ENCODE measurements at regions not wholly inside any gene's neighbourhood (a gene's known extent, or its start where the extent isn't known, plus 50 kb on each side); places are given as distances from the start of the nearest gene placed in this dataset.

DNA sequence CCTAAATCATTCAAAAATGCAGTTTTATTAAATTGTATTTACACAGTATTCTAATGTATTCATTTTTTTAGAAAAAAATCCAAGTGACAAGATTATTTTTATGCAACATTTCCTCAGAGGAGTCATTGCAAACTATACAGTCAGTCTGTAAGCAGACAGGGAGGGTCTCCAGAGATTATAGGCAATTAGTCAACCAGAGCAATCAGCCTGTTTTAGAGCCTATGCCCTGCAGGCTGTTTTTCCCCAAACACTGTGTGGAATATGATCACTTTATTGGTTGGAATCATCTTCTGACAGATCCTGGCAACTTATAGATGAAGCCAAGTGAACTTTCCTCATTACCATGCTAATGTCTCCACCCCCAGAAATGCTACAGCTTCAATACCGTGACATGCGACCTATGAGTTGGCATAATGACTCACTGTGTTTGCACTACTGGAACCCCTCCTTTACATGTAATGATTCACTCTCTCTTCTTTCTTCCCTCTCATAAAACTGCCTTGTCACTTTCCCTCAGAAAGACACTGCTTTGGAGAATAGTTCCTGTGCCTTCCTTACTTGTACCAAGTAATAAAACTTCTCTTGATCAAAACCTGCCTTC is 577.7 kb upstream of the FTMT start:
- DNase-seq (ENCODE audit: low read depth), result peak; percentile 13
- POLR2A ChIA-PET, result no interaction called here
- no peaks in the 10 kb centered on the region for H3K27me3 ChIP-seq (ENCODE audit: control insufficient read depth, insufficient read depth, low read length)
- TF ChIP-seq, protein P1, sequence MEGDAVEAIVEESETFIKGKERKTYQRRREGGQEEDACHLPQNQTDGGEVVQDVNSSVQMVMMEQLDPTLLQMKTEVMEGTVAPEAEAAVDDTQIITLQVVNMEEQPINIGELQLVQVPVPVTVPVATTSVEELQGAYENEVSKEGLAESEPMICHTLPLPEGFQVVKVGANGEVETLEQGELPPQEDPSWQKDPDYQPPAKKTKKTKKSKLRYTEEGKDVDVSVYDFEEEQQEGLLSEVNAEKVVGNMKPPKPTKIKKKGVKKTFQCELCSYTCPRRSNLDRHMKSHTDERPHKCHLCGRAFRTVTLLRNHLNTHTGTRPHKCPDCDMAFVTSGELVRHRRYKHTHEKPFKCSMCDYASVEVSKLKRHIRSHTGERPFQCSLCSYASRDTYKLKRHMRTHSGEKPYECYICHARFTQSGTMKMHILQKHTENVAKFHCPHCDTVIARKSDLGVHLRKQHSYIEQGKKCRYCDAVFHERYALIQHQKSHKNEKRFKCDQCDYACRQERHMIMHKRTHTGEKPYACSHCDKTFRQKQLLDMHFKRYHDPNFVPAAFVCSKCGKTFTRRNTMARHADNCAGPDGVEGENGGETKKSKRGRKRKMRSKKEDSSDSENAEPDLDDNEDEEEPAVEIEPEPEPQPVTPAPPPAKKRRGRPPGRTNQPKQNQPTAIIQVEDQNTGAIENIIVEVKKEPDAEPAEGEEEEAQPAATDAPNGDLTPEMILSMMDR (IDR thresholded peaks at IDR 0.05; ENCODE audit: insufficient read depth, low read depth, low read length), result no peak
- H3K36me3 ChIP-seq (ENCODE audit: control insufficient read depth, insufficient read depth, low read length), result no peaks in the 10 kb centered on the region
- H3K4me3 ChIP-seq (ENCODE audit: low read depth, low read length), result no peak overlapping the region
- CTCF ChIA-PET, result interaction anchor here (0.7 kb wide), 1 partner anchor 47 kb away, joined by 3 read pairs; no protein-coding TSS in a partner anchor

DNA sequence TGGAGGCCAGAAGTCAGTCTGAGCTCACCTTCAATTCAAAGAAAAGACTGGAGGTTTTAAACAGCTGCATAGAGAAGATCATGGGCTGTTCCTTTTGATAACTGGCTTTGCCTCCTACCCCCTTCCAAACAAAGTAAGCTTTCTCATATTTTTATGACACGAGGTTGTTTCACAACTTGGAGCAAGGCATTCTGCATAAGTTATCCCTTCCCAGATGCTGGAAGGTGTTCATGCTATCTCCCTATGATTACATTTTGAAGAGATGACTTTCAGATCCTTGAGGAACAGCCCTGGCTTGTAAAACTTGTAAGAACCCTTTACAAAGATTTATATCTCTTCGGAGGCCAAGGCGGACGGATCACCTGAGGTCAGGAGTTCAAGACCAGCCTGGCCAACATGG is 571.9 kb upstream of the FTMT start:
- H3K4me3 ChIP-seq (ENCODE audit: low read depth, low read length), result no peak overlapping the region
- no peaks in the 10 kb centered on the region for H3K27me3 ChIP-seq (ENCODE audit: control insufficient read depth, insufficient read depth, low read length)
- TF ChIP-seq, protein P1 (IDR thresholded peaks at IDR 0.05; ENCODE audit: insufficient read depth, low read depth, low read length), result no peak
- ChIA-PET POLR2A (no interaction called here), CTCF (no interaction called here)
- no peaks in the 10 kb centered on the region for H3K36me3 ChIP-seq (ENCODE audit: control insufficient read depth, insufficient read depth, low read length)
- DNase-seq (ENCODE audit: low read depth), result no peak

DNA sequence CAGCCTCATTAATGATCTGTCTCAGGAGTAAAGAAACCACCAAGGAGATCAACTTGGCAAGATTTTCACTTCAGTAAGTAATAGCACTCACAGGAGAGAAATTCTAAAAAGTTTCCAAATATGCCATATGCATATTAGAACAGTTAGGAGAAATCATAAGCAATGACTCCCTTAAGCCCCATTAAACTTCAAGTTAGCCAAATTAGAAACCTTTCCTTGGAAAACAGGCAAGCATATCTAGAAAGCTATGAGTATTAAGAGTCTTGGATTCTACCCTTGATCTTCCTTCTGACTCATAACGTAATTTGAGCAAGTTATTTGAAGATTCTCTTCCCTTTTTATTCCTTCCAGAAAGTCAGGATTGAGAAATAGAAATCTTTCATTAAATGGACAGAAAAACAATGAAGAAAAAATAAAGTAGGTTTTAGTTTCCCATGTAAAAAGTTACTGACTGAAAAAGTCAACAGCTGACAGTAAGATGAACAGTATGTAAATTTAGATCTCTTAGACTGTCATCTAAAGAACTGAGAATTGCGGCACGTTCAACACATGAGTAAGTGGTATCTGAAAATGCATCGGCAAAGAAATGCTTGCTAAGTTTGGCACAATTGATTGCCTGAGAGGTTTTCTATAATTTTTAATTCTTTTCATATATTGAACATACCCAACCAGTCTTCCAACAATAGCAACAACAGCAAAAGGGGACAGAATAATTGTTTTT is 565.7 kb upstream of the FTMT start:
- H3K27me3 ChIP-seq (ENCODE audit: control insufficient read depth, insufficient read depth, low read length), result no peaks in the 10 kb centered on the region
- no peak for DNase-seq (ENCODE audit: low read depth)
- H3K4me3 ChIP-seq (ENCODE audit: low read depth, low read length), result no peak overlapping the region
- H3K36me3 ChIP-seq (ENCODE audit: control insufficient read depth, insufficient read depth, low read length), result no peaks in the 10 kb centered on the region
- TF ChIP-seq, protein P1 (IDR thresholded peaks at IDR 0.05; ENCODE audit: insufficient read depth, low read depth, low read length), result no peak
- ChIA-PET CTCF (no interaction called here), POLR2A (no interaction called here)

DNA sequence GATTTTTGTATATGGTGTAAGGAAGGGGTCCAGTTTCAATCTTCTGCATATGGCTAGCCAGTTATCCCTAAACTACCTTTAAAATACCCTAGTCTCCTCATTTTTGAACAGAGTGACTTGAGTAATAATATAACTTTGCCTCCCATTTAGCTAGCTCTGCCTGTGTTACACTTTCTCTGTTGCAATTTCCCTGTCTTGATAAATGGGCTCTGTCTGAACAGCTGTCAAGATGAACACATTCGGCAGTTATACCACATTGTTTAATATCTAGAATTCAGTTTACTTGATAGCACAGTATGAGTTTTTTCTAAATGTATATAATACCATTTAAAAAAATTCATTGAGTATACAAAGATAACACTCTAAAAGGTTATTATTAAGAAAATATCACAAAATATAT is 562.9 kb upstream of the FTMT start:
- no peak for DNase-seq (ENCODE audit: low read depth)
- ChIA-PET POLR2A (no interaction called here), CTCF (no interaction called here)
- TF ChIP-seq, protein P1 (IDR thresholded peaks at IDR 0.05; ENCODE audit: insufficient read depth, low read depth, low read length), result no peak
- no peak overlapping the region for H3K4me3 ChIP-seq (ENCODE audit: low read depth, low read length)
- H3K27me3 ChIP-seq (ENCODE audit: control insufficient read depth, insufficient read depth, low read length), result no peaks in the 10 kb centered on the region
- no peaks in the 10 kb centered on the region for H3K36me3 ChIP-seq (ENCODE audit: control insufficient read depth, insufficient read depth, low read length)

GRCh38 chr5:121292664-121293063 is 559.0 kb upstream of the FTMT start:
- CTCF ChIA-PET, result no interaction called here
- no peaks in the 10 kb centered on the region for H3K36me3 ChIP-seq (ENCODE audit: control insufficient read depth, insufficient read depth, low read length)
- POLR2A ChIA-PET, result no interaction called here
- no peak for DNase-seq (ENCODE audit: low read depth)
- no peak overlapping the region for H3K4me3 ChIP-seq (ENCODE audit: low read depth, low read length)
- H3K27me3 ChIP-seq (ENCODE audit: control insufficient read depth, insufficient read depth, low read length), result no peaks in the 10 kb centered on the region
- TF ChIP-seq, protein P1 (IDR thresholded peaks at IDR 0.05; ENCODE audit: insufficient read depth, low read depth, low read length), result no peak
